Sigmoid colon (tissue), 6 donors: ENCODE measurements at regions not wholly inside any gene's neighbourhood (a gene's known extent, or its start where the extent isn't known, plus 50 kb on each side); places are given as distances from the start of the nearest gene placed in this dataset.

Experiments
- DNase-seq: peaks from one replicate; pipeline ENCODE4 v3.0.0-alpha.2; 2019
- H3K27ac ChIP-seq, 4 donors: fragments of 200-600 bp; sonication (generic); one replicate each; pipeline ENCODE4 v1.5.1; 2016 to 2019; ENCODE audit warnings: mild to moderate bottlenecking in 1 of 4
- H3K27me3 ChIP-seq, 3 donors: fragments of 200-600 bp; sonication (generic); one replicate each; pipeline ENCODE4 v1.5.1; 2019; ENCODE audit warnings: mild to moderate bottlenecking in 1 of 3
- H3K36me3 ChIP-seq, 4 donors: fragments of 200-600 bp; sonication (generic); one replicate each; pipeline ENCODE4 v1.5.1; 2016 to 2019
- H3K4me1 ChIP-seq, 4 donors: fragments of 200-600 bp; sonication (generic); one replicate each; pipeline ENCODE4 v1.5.1; 2017 to 2019
- H3K4me3 ChIP-seq, 4 donors: fragments of 200-600 bp; sonication (generic); one replicate each; pipeline ENCODE4 v1.5.1; 2017 to 2019; ENCODE audit warnings: mild to moderate bottlenecking in 2 of 4, moderate library complexity in 1 of 4
- H3K9me3 ChIP-seq, 4 donors: fragments of 200-600 bp in 3 of 4; sonication (generic) in 3 of 4; one replicate each; pipeline versions ENCODE4 v1.5.1 to v1.6.1; 2013 to 2019
- CTCF ChIP-seq, 4 experiments: fragments of 450-650 bp in 3 of 4; fragments of 200-600 bp in 1 of 4; IDR thresholded peaks; one replicate each; pipeline ENCODE4 v1.5.1; 2016 to 2019; ENCODE audit warnings: antibody characterized with exemption in 4 of 4, mild to moderate bottlenecking in 3 of 4, moderate library complexity in 2 of 4
- EP300 ChIP-seq, 4 donors: sonication (generic); formaldehyde crosslinking; IDR thresholded peaks; one replicate each; pipeline ENCODE4 v1.6.1; 2017; ENCODE audit warnings: antibody characterized with exemption in 4 of 4
- POLR2A ChIP-seq, 2 donors: fragments of 450-650 bp; IDR thresholded peaks; one replicate each; pipeline ENCODE4 v1.6.1; 2016; ENCODE audit warnings: antibody characterized with exemption in 2 of 2, mild to moderate bottlenecking in 2 of 2, moderate library complexity in 2 of 2
- POLR2AphosphoS5 ChIP-seq, 4 donors: sonication (generic); formaldehyde crosslinking; IDR thresholded peaks; one replicate each; pipeline ENCODE4 v1.6.1; 2017; ENCODE audit warnings: antibody characterized with exemption in 4 of 4
- WGBS, 2 donors: extraction: QIAGEN DNeasy Blood & Tissue Kit; methylation state at CpG; one replicate each; pipeline ENCODE4 v1.1.7; 2013; 5-methylcytosine and 5-hydroxymethylcytosine counted together
- intact Hi-C: fragments of 100-400 bp; cut with DNase I; formaldehyde crosslinking; loops from one replicate; pipeline ENCODE4 v1.15.1; 2023
- donor health status: healthy with polysubstance abuse.
- donor health status: healthy.

GRCh38 chrX:26007462-26007861, 130.7 kb upstream of the MAGEB18 start:
- no peak for TF ChIP-seq CTCF (IDR thresholded peaks at IDR 0.05)
- TF ChIP-seq EP300 (IDR thresholded peaks at IDR 0.05): no peak
- TF ChIP-seq POLR2AphosphoS5 (IDR thresholded peaks at IDR 0.05): no peak
- TF ChIP-seq POLR2A (IDR thresholded peaks at IDR 0.05): no peak
- H3K27me3 ChIP-seq: no peaks in the 10 kb centered on the region
- H3K4me1 ChIP-seq: no peaks in the 10 kb centered on the region
- DNase-seq: no peak
- H3K36me3 ChIP-seq: no peaks in the 10 kb centered on the region
- intact Hi-C loops: no loop called here
- H3K4me3 ChIP-seq: no peak overlapping the region
- H3K9me3 ChIP-seq: no peaks in the 10 kb centered on the region
- H3K27ac ChIP-seq: no peak overlapping the region
- 63 to 76% methylated on average over 2 of the region's 2 CpGs for WGBS, 2 donors

- DNase-seq: no peak
- intact Hi-C loops: no loop called here
- Histone ChIP-seq H3K27ac (no peak overlapping the region), H3K9me3 (no peaks in the 10 kb centered on the region), H3K36me3 (no peaks in the 10 kb centered on the region), H3K4me3 (no peak overlapping the region), H3K4me1 (no peaks in the 10 kb centered on the region), H3K27me3 (no peaks in the 10 kb centered on the region)
- no peak for TF ChIP-seq EP300 (IDR thresholded peaks at IDR 0.05)
- TF ChIP-seq POLR2AphosphoS5 (IDR thresholded peaks at IDR 0.05): no peak
- no peak for TF ChIP-seq CTCF (IDR thresholded peaks at IDR 0.05)
- no peak for TF ChIP-seq POLR2A (IDR thresholded peaks at IDR 0.05)
- 67 to 92% methylated on average over 2 of the region's 2 CpGs for WGBS, 2 donors
Observed at GRCh38 chrX:26008042-26008441, 130.1 kb upstream of the MAGEB18 start.

- WGBS, 2 donors: 56 to 80% methylated on average over 2 of the region's 2 CpGs
- intact Hi-C loops: no loop called here
Observed at GRCh38 chrX:26008691-26009090, 129.5 kb upstream of the MAGEB18 start.

GRCh38 chrX:26019386-26019785, 118.8 kb upstream of the MAGEB18 start:
- Histone ChIP-seq H3K4me3 (no peak overlapping the region), H3K27ac (no peak overlapping the region), H3K27me3 (no peaks in the 10 kb centered on the region), H3K36me3 (no peaks in the 10 kb centered on the region), H3K9me3 (no peaks in the 10 kb centered on the region), H3K4me1 (no peaks in the 10 kb centered on the region)
- intact Hi-C loops: no loop called here
- no peak for TF ChIP-seq EP300 (IDR thresholded peaks at IDR 0.05)
- no peak for TF ChIP-seq POLR2AphosphoS5 (IDR thresholded peaks at IDR 0.05)
- TF ChIP-seq CTCF (IDR thresholded peaks at IDR 0.05): no peak
- TF ChIP-seq POLR2A (IDR thresholded peaks at IDR 0.05): no peak
- DNase-seq: no peak
- WGBS, 2 donors: 31 to 68% methylated on average over 6 of the region's 6 CpGs

More at GRCh38 chrX:26008691-26009090, 129.5 kb upstream of the MAGEB18 start:
- Histone ChIP-seq H3K36me3 (no peaks in the 10 kb centered on the region), H3K4me3 (no peak overlapping the region), H3K4me1 (no peaks in the 10 kb centered on the region), H3K9me3 (no peaks in the 10 kb centered on the region), H3K27ac (no peak overlapping the region), H3K27me3 (no peaks in the 10 kb centered on the region)
- DNase-seq: no peak
- TF ChIP-seq CTCF (IDR thresholded peaks at IDR 0.05): no peak
- no peak for TF ChIP-seq EP300 (IDR thresholded peaks at IDR 0.05)
- no peak for TF ChIP-seq POLR2A (IDR thresholded peaks at IDR 0.05)
- no peak for TF ChIP-seq POLR2AphosphoS5 (IDR thresholded peaks at IDR 0.05)

GRCh38 chrX:26026179-26026578, 112.0 kb upstream of the MAGEB18 start:
- H3K36me3 ChIP-seq: no peaks in the 10 kb centered on the region
- H3K27me3 ChIP-seq: no peaks in the 10 kb centered on the region
- no peak for TF ChIP-seq POLR2AphosphoS5 (IDR thresholded peaks at IDR 0.05)
- TF ChIP-seq CTCF (IDR thresholded peaks at IDR 0.05): no peak
- TF ChIP-seq POLR2A (IDR thresholded peaks at IDR 0.05): no peak
- TF ChIP-seq EP300 (IDR thresholded peaks at IDR 0.05): no peak
- H3K4me3 ChIP-seq: no peak overlapping the region
- no peaks in the 10 kb centered on the region for H3K9me3 ChIP-seq
- no peaks in the 10 kb centered on the region for H3K4me1 ChIP-seq
- intact Hi-C loops: no loop called here
- 59 to 65% methylated on average over 5 of the region's 5 CpGs for WGBS, 2 donors
- no peak overlapping the region for H3K27ac ChIP-seq
- DNase-seq: no peak
